HL-60 (cell line): ENCODE measurements at regions not wholly inside any gene's neighbourhood (a gene's known extent, or its start where the extent isn't known, plus 50 kb on each side); places are given as distances from the start of the nearest gene placed in this dataset.

Source experiments
- DNase-seq, 2 experiments: peaks; one replicate each; pipeline ENCODE4 v3.0.0-alpha.2; 2010 to 2020; ENCODE audit warnings: low read depth in 1 of 2, low spot score in 1 of 2
- H3K27ac ChIP-seq: fragments of 250-450 bp; sonication (Bioruptor Pico); replicated peaks from 2 replicates; pipeline ENCODE4 v1.5.1; 2020; ENCODE audit warnings: mild to moderate bottlenecking, moderate library complexity
- H3K27me3 ChIP-seq: fragments of 250-450 bp; sonication (Bioruptor Pico); 2 replicates; pipeline ENCODE4 v1.5.1; 2021; ENCODE audit warnings: mild to moderate bottlenecking, moderate library complexity; ENCODE audit not compliant: insufficient read depth, poor library complexity, severe bottlenecking
- H3K4me3 ChIP-seq: replicated peaks from 2 replicates; pipeline ENCODE4 v1.5.1; 2011; ENCODE audit warnings: mild to moderate bottlenecking, control low read depth, low read length; ENCODE audit not compliant: insufficient read depth
- GABPA ChIP-seq: IDR thresholded peaks from 2 replicates; pipeline ENCODE4 v1.6.1; 2012; ENCODE audit warnings: low read depth
- POLR2AphosphoS5 ChIP-seq: IDR thresholded peaks from 2 replicates; pipeline ENCODE4 v1.6.1; 2012; ENCODE audit warnings: low read depth
- SPI1 ChIP-seq: IDR thresholded peaks from 2 replicates; pipeline ENCODE4 v1.6.1; 2012; ENCODE audit warnings: low read depth, mild to moderate bottlenecking, borderline replicate concordance
- TF ChIP-seq, protein P1 (sequence below): IDR thresholded peaks from one replicate; pipeline ENCODE4 v1.5.1; 2011; ENCODE audit warnings: low read length, control low read depth, inconsistent platforms; ENCODE audit not compliant: insufficient read depth
- TF ChIP-seq, protein P2 (sequence below): IDR thresholded peaks from 2 replicates; pipeline ENCODE4 v1.6.1; 2012; ENCODE audit warnings: low read depth; ENCODE audit not compliant: insufficient replicate concordance

DNA sequence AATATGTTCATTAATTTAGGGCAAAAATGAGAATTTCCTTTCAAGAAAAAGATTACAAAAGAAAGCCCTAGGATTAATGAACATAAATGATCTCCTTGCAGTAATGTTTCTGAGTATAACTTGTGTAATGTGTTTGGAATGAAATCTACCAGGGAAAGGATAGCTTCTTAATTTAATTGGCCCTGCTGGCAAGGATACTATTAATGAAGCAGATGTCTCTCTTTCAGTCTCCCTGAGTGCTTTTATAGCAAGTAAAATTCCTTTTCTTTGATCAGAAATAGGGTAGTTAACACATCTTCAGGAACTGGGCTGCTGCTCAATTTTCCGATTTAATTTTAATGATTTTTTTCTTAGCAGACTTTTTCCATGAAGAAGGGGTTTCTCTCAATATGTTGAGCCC is 379.4 kb upstream of the PDE3A start:
- no peak overlapping the region for H3K4me3 ChIP-seq
- no peak for DNase-seq
- H3K27ac ChIP-seq = no peak overlapping the region
- TF ChIP-seq, protein P1, sequence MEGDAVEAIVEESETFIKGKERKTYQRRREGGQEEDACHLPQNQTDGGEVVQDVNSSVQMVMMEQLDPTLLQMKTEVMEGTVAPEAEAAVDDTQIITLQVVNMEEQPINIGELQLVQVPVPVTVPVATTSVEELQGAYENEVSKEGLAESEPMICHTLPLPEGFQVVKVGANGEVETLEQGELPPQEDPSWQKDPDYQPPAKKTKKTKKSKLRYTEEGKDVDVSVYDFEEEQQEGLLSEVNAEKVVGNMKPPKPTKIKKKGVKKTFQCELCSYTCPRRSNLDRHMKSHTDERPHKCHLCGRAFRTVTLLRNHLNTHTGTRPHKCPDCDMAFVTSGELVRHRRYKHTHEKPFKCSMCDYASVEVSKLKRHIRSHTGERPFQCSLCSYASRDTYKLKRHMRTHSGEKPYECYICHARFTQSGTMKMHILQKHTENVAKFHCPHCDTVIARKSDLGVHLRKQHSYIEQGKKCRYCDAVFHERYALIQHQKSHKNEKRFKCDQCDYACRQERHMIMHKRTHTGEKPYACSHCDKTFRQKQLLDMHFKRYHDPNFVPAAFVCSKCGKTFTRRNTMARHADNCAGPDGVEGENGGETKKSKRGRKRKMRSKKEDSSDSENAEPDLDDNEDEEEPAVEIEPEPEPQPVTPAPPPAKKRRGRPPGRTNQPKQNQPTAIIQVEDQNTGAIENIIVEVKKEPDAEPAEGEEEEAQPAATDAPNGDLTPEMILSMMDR = no peak
- no peaks in the 10 kb centered on the region for H3K27me3 ChIP-seq

DNA sequence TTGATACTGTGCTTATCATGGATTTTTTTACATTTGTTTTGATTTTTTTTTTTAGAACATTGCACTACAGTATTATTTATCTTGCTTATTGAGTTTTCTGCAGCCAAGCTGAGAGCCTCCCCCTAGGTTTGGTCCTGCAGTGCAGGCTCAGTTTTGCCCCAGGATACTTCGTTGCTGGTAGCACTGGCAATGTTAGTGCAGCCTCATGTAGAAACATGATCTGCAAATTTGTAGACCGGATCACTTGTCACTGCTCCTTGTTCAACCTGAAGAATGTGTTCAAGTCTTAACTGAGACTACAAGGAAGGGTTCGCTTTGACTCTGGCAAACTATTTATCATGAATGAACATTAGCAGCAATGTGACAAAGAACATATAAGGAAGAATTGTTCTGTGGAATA is 377.2 kb upstream of the PDE3A start:
- no peaks in the 10 kb centered on the region for H3K27me3 ChIP-seq
- no peak for DNase-seq
- TF ChIP-seq SPI1 (no peak), POLR2AphosphoS5 (no peak)
- TF ChIP-seq, protein P2, sequence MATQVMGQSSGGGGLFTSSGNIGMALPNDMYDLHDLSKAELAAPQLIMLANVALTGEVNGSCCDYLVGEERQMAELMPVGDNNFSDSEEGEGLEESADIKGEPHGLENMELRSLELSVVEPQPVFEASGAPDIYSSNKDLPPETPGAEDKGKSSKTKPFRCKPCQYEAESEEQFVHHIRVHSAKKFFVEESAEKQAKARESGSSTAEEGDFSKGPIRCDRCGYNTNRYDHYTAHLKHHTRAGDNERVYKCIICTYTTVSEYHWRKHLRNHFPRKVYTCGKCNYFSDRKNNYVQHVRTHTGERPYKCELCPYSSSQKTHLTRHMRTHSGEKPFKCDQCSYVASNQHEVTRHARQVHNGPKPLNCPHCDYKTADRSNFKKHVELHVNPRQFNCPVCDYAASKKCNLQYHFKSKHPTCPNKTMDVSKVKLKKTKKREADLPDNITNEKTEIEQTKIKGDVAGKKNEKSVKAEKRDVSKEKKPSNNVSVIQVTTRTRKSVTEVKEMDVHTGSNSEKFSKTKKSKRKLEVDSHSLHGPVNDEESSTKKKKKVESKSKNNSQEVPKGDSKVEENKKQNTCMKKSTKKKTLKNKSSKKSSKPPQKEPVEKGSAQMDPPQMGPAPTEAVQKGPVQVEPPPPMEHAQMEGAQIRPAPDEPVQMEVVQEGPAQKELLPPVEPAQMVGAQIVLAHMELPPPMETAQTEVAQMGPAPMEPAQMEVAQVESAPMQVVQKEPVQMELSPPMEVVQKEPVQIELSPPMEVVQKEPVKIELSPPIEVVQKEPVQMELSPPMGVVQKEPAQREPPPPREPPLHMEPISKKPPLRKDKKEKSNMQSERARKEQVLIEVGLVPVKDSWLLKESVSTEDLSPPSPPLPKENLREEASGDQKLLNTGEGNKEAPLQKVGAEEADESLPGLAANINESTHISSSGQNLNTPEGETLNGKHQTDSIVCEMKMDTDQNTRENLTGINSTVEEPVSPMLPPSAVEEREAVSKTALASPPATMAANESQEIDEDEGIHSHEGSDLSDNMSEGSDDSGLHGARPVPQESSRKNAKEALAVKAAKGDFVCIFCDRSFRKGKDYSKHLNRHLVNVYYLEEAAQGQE = no peak
- no peak overlapping the region for H3K27ac ChIP-seq
- no peak overlapping the region for H3K4me3 ChIP-seq

DNA sequence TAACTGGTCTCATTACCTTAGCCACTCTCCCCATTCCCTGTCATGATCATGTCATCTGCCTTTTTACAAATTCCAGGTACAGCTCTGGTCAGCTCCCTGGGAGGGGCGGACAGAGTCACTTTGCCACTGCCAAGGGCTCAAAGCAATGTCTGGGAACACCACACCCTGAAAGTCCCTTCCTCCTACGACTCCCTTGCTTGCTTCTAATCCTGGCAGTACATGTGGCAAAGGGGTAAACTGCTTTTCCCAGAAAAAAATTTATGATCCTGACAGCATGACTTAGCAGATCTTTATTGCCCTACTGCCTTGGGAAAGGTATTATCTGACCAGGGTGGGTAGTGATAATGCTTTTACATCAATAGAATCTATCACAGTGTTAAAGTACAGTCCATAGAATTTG is 376.0 kb upstream of the PDE3A start:
- Histone ChIP-seq H3K4me3 (no peak overlapping the region), H3K27ac (no peak overlapping the region), H3K27me3 (no peaks in the 10 kb centered on the region)
- no peak for DNase-seq
- TF ChIP-seq, protein P1 = no peak
- TF ChIP-seq GABPA (no peak), POLR2AphosphoS5 (no peak), SPI1 (no peak)
- TF ChIP-seq, protein P2 = no peak

DNA sequence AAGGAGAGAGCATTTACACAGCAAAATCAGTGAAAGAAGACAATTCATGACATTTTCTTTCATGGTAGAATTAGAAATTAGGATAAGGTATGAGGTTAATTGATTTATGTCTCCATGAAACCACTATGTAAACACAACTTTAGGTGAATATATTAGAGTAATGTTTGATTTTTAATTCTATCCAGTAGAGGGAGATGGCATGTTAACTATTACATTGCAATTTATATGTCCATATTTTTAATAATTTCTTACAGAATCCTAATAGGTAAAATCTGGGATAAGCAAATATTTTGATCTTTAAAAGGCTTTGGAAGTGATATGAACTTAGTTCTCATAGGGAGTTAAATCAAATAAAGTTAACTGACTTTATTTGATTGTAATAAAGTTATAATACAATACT is 373.4 kb upstream of the PDE3A start:
- Histone ChIP-seq H3K4me3 (no peak overlapping the region), H3K27ac (no peak overlapping the region), H3K27me3 (no peaks in the 10 kb centered on the region)
- no peak for DNase-seq
- no peak for TF ChIP-seq POLR2AphosphoS5
- TF ChIP-seq, protein P2 = no peak
- no peak for TF ChIP-seq SPI1
- TF ChIP-seq GABPA = no peak
- TF ChIP-seq, protein P1 = no peak
